Fibroblast of lung (primary cell): ENCODE measurements at regions not wholly inside any gene's neighbourhood (a gene's known extent, or its start where the extent isn't known, plus 50 kb on each side); places are given as distances from the start of the nearest gene placed in this dataset.

ENCODE experiments used
- DNase-seq, 2 donors: peaks; one replicate each; pipeline versions ENCODE4 v3.0.0 to v3.0.0-alpha.2; 2010; ENCODE audit warnings: low read depth in 2 of 2
- H2AFZ ChIP-seq: 2 replicates; pipeline ENCODE4 v1.5.1; 2012; ENCODE audit warnings: low read length, control low read depth, inconsistent platforms
- H3K27ac ChIP-seq: 2 replicates; pipeline ENCODE4 v1.5.1; 2011; ENCODE audit warnings: low read length, control low read depth; ENCODE audit not compliant: insufficient read depth
- H3K27me3 ChIP-seq: 2 replicates; pipeline ENCODE4 v1.5.1; 2011; ENCODE audit warnings: mild to moderate bottlenecking, low read length; ENCODE audit not compliant: control insufficient read depth, insufficient read depth
- H3K36me3 ChIP-seq: 2 replicates; pipeline ENCODE4 v1.5.1; 2011; ENCODE audit warnings: low read length; ENCODE audit not compliant: control insufficient read depth, insufficient read depth
- H3K4me1 ChIP-seq: 2 replicates; pipeline ENCODE4 v1.5.1; 2011; ENCODE audit warnings: low read length; ENCODE audit not compliant: control insufficient read depth, insufficient read depth; ENCODE audit errors: extremely low read depth
- H3K4me2 ChIP-seq: 2 replicates; pipeline ENCODE4 v1.5.1; 2011; ENCODE audit warnings: low read length, control low read depth; ENCODE audit not compliant: insufficient read depth; ENCODE audit errors: extremely low read depth
- H3K4me3 ChIP-seq, 4 experiments: fragments of 200-600 bp in 1 of 4; sonication (generic) in 1 of 4; replicated peaks in 1 of 4; 2 replicates each; pipeline ENCODE4 v1.5.1; 2011 to 2016; ENCODE audit warnings: low read length in 4 of 4, low read depth in 3 of 4, mild to moderate bottlenecking in 3 of 4, control low read depth in 2 of 4, inconsistent platforms in 1 of 4, mixed read lengths in 1 of 4; ENCODE audit not compliant: insufficient read depth in 1 of 4; ENCODE audit errors: control extremely low read depth in 1 of 4
- H3K79me2 ChIP-seq: 2 replicates; pipeline ENCODE4 v1.5.1; 2012; ENCODE audit warnings: mild to moderate bottlenecking, low read length, inconsistent platforms; ENCODE audit not compliant: control insufficient read depth, insufficient read depth
- H3K9ac ChIP-seq: 2 replicates; pipeline ENCODE4 v1.5.1; 2011; ENCODE audit warnings: mild to moderate bottlenecking, low read length, control low read depth; ENCODE audit not compliant: insufficient read depth
- H3K9me3 ChIP-seq: 2 replicates; pipeline ENCODE4 v1.5.1; 2012; ENCODE audit warnings: low read depth, low read length; ENCODE audit not compliant: control insufficient read depth, insufficient read depth
- H4K20me1 ChIP-seq: 2 replicates; pipeline ENCODE4 v1.5.1; 2011; ENCODE audit warnings: low read length; ENCODE audit not compliant: control insufficient read depth, insufficient read depth; ENCODE audit errors: extremely low read depth
- EZH2 ChIP-seq: IDR thresholded peaks from 2 replicates; pipeline ENCODE4 v1.5.1; 2012; ENCODE audit warnings: low read length, control low read depth, mild to moderate bottlenecking; ENCODE audit errors: missing control alignments
- TF ChIP-seq, protein P1 (sequence below), 2 donors: IDR thresholded peaks in 1 of 2; conservative IDR thresholded peaks in 1 of 2; 1 replicate in 1 of 2; 2 replicates in 1 of 2; pipeline ENCODE4 v1.5.1; 2011 to 2012; ENCODE audit warnings: low read length in 2 of 2, control low read depth in 1 of 2, inconsistent platforms in 1 of 2, low read depth in 1 of 2, mild to moderate bottlenecking in 1 of 2

DNA sequence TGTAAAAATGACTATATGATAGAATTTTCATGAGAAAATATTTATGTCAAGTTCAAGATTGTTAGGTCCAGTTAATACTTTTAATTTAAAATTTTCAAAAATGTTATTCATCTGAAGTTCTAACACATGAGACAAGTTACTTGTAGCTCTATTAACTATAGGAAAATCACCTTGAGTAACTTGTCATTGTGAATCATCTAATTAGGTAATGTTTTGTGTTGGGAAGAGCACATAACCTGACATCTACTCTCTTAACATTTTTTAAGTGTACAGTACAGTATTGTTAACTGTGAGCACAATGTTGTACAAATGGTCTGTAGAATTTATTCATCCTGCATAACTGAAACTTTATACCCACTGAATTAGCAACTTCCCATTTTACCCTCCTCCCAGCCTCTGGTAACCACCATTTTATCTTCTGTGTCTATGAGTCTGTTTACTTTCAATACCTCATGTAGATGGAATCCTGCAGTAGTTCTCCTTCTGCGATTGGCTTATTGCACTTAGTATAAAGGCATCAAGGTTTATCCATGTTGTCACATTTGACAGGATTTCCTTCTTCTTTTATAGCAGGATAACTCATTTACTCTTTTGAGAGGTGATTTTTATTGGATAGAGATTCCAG, 54.6 kb downstream of the ARL4A start:
- no peaks in the 10 kb centered on the region for H3K9me3 ChIP-seq
- no peak overlapping the region for H3K4me3 ChIP-seq
- no peak overlapping the region for H3K4me2 ChIP-seq
- no peaks in the 10 kb centered on the region for H3K4me1 ChIP-seq
- H3K79me2 ChIP-seq, result no peaks in the 10 kb centered on the region
- H3K27me3 ChIP-seq, result no peaks in the 10 kb centered on the region
- H4K20me1 ChIP-seq, result no peaks in the 10 kb centered on the region
- no peak overlapping the region for H3K27ac ChIP-seq
- no peak for TF ChIP-seq EZH2
- TF ChIP-seq, protein P1, sequence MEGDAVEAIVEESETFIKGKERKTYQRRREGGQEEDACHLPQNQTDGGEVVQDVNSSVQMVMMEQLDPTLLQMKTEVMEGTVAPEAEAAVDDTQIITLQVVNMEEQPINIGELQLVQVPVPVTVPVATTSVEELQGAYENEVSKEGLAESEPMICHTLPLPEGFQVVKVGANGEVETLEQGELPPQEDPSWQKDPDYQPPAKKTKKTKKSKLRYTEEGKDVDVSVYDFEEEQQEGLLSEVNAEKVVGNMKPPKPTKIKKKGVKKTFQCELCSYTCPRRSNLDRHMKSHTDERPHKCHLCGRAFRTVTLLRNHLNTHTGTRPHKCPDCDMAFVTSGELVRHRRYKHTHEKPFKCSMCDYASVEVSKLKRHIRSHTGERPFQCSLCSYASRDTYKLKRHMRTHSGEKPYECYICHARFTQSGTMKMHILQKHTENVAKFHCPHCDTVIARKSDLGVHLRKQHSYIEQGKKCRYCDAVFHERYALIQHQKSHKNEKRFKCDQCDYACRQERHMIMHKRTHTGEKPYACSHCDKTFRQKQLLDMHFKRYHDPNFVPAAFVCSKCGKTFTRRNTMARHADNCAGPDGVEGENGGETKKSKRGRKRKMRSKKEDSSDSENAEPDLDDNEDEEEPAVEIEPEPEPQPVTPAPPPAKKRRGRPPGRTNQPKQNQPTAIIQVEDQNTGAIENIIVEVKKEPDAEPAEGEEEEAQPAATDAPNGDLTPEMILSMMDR (conservative IDR thresholded peaks at IDR 0.05 in 1 of 2, IDR thresholded peaks at IDR 0.05 in 1 of 2; ENCODE audit: low read depth in 1 of 2, low read length in 2 of 2), result no peak
- H2AFZ ChIP-seq, result no peak overlapping the region
- H3K36me3 ChIP-seq, result no peaks in the 10 kb centered on the region
- DNase-seq, result peak in 1 of 2 donors; percentile 65
- H3K9ac ChIP-seq, result no peak overlapping the region

DNA sequence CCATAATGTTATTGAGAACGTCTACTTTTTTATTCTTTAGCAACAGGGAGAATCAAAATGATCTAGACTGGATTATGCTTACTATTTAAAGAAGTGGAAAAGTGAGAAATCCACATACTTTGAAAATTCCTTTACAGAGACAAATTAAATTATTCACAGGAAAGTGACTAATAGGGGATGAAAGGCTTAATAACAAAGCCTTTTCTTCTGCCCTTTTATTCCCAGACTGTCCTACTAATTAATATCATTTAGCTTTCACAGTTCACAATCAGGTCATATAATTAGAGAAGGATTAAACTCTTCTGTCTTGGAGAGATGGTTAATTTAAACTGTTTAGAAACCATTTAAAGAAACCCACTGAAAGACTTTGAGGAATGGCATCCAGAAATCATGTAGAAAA, 58.8 kb downstream of the ARL4A start:
- H2AFZ ChIP-seq, result no peak overlapping the region
- no peaks in the 10 kb centered on the region for H4K20me1 ChIP-seq
- H3K27ac ChIP-seq, result no peak overlapping the region
- no peaks in the 10 kb centered on the region for H3K27me3 ChIP-seq
- no peak for DNase-seq
- TF ChIP-seq EZH2, result no peak
- TF ChIP-seq, protein P1 (conservative IDR thresholded peaks at IDR 0.05 in 1 of 2, IDR thresholded peaks at IDR 0.05 in 1 of 2; ENCODE audit: low read depth in 1 of 2, low read length in 2 of 2), result no peak
- no peak overlapping the region for H3K9ac ChIP-seq
- no peak overlapping the region for H3K4me3 ChIP-seq
- no peaks in the 10 kb centered on the region for H3K4me1 ChIP-seq
- H3K9me3 ChIP-seq, result no peaks in the 10 kb centered on the region
- no peaks in the 10 kb centered on the region for H3K36me3 ChIP-seq
- no peak overlapping the region for H3K4me2 ChIP-seq
- H3K79me2 ChIP-seq, result no peaks in the 10 kb centered on the region

DNA sequence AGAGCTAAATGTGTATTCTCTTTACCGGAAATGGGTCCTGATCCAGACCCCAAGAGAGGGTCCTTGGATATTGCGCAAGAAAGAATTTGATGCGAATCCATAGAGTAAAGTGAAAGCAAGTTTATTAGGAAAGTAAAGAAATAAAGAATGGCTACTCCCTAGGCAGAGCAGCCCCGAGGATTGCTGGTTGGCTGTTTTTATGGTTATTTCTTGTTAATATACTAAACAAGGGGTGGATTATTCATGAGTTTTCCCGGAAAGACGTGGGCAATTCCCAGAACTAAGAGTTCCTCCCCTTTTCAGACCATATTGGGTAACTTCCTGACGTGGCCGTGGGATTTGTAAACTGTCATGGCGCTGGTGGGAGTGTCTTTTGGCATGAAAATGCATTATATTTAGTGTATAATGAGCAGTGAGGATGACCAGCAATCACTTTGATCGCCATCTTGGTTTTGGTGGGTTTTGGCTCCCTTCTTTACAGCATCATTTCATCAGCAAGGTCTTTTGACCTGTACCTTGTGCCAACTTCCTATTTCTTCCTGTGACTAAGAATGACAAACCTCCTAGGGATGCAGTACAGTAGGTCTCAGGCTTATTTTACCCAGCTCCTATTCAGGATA, 60.4 kb downstream of the ARL4A start:
- TF ChIP-seq EZH2, result no peak
- TF ChIP-seq, protein P1 (conservative IDR thresholded peaks at IDR 0.05 in 1 of 2, IDR thresholded peaks at IDR 0.05 in 1 of 2; ENCODE audit: low read depth in 1 of 2, low read length in 2 of 2), result no peak
- no peaks in the 10 kb centered on the region for H3K4me1 ChIP-seq
- DNase-seq, result peak in 1 of 2 donors; percentile 23
- H3K9ac ChIP-seq, result no peak overlapping the region
- no peaks in the 10 kb centered on the region for H4K20me1 ChIP-seq
- H3K4me3 ChIP-seq, result no peak overlapping the region
- H3K9me3 ChIP-seq, result no peaks in the 10 kb centered on the region
- no peak overlapping the region for H3K27ac ChIP-seq
- H3K36me3 ChIP-seq, result no peaks in the 10 kb centered on the region
- no peaks in the 10 kb centered on the region for H3K27me3 ChIP-seq
- no peak overlapping the region for H3K4me2 ChIP-seq
- H3K79me2 ChIP-seq, result no peaks in the 10 kb centered on the region
- no peak overlapping the region for H2AFZ ChIP-seq
